PC-9 (cell line): ENCODE measurements at regions not wholly inside any gene's neighbourhood (a gene's known extent, or its start where the extent isn't known, plus 50 kb on each side); places are given as distances from the start of the nearest gene placed in this dataset.

ENCODE experiments used
- BruUV-seq: library from RNA; stranded (reverse); fragments of 400-500 nt; replicated peaks from 2 replicates; lab custom pipeline; 2021; lab: Mats Ljungman, UMichigan
- CTCF ChIA-PET: fragments of 300-600 bp; sonication (Branson Sonifier 250); formaldehyde crosslinking; loops from one replicate; lab custom pipeline; 2022; ENCODE audit warnings: antibody characterized with exemption; lab: Charles Lee
- POLR2A ChIA-PET: fragments of 300-600 bp; sonication (Branson Sonifier 250); formaldehyde crosslinking; loops from one replicate; lab custom pipeline; 2022; ENCODE audit warnings: antibody characterized with exemption; ENCODE audit not compliant: unreplicated experiment; lab: Charles Lee
- DNase-seq, 2 experiments: peaks; one replicate each; pipeline versions ENCODE4 v3.0.0 to v3.0.0-alpha.2; 2015 to 2022; ENCODE audit warnings: mixed read lengths in 1 of 2
- H2AFZ ChIP-seq: fragments of 200-600 bp; sonication (generic); 2 replicates; pipeline ENCODE4 v1.8.1; 2017; ENCODE audit warnings: antibody characterized with exemption
- H3F3A ChIP-seq: fragments of 200-600 bp; sonication (generic); 2 replicates; pipeline ENCODE4 v1.8.1; 2017; ENCODE audit warnings: antibody characterized with exemption, mild to moderate bottlenecking, low read depth; ENCODE audit not compliant: insufficient read depth
- H3K27ac ChIP-seq: fragments of 200-600 bp; sonication (generic); 2 replicates; pipeline ENCODE4 v1.6.1; 2016; ENCODE audit warnings: mixed run types
- H3K27me3 ChIP-seq: fragments of 200-600 bp; sonication (generic); 2 replicates; pipeline ENCODE4 v1.6.1; 2016; ENCODE audit warnings: low read depth, mixed run types; ENCODE audit not compliant: insufficient read depth
- H3K36me3 ChIP-seq: fragments of 200-600 bp; sonication (generic); 2 replicates; pipeline ENCODE4 v1.6.1; 2016; ENCODE audit warnings: low read depth, mixed run types
- H3K4me1 ChIP-seq: fragments of 200-600 bp; sonication (generic); replicated peaks from 2 replicates; pipeline ENCODE4 v1.6.1; 2016; ENCODE audit warnings: mixed run types; ENCODE audit not compliant: insufficient read depth
- H3K4me2 ChIP-seq: fragments of 200-600 bp; sonication (generic); 2 replicates; pipeline ENCODE4 v1.6.1; 2017; ENCODE audit warnings: mixed run types
- H3K4me3 ChIP-seq: fragments of 200-600 bp; sonication (generic); 2 replicates; pipeline ENCODE4 v1.6.1; 2016; ENCODE audit warnings: mixed run types
- H3K79me2 ChIP-seq: fragments of 200-600 bp; sonication (generic); 2 replicates; pipeline ENCODE4 v1.6.1; 2017; ENCODE audit warnings: low read depth, mixed run types
- H3K9me2 ChIP-seq: fragments of 200-600 bp; sonication (generic); 2 replicates; pipeline ENCODE4 v1.8.1; 2017; ENCODE audit warnings: mild to moderate bottlenecking; ENCODE audit not compliant: insufficient read depth
- H3K9me3 ChIP-seq: fragments of 200-600 bp; sonication (generic); 2 replicates; pipeline ENCODE4 v1.8.1; 2016; ENCODE audit warnings: low read depth; ENCODE audit not compliant: insufficient read depth
- H4K20me1 ChIP-seq: fragments of 200-600 bp; sonication (generic); 2 replicates; pipeline ENCODE4 v1.8.1; 2017; ENCODE audit not compliant: insufficient read depth
- CTCF ChIP-seq: fragments of 200-600 bp; sonication (generic); conservative IDR thresholded peaks from 2 replicates; pipeline ENCODE4 v1.6.1; 2017; ENCODE audit warnings: mixed run types, antibody characterized with exemption, mild to moderate bottlenecking, moderate library complexity
- EZH2 ChIP-seq: fragments of 200-600 bp; sonication (generic); IDR thresholded peaks from 2 replicates; pipeline ENCODE4 v1.8.0; 2017; ENCODE audit warnings: antibody characterized with exemption, low read depth
- intact Hi-C: fragments of 100-400 bp; cut with micrococcal nuclease; formaldehyde crosslinking; loops from one replicate; pipeline ENCODE4 v1.10.0; 2022; ENCODE audit not compliant: unreplicated experiment

- POLR2A ChIA-PET: no interaction called here
- no peaks in the 10 kb centered on the region for H3K79me2 ChIP-seq
- H3K27me3 ChIP-seq: no peaks in the 10 kb centered on the region
- CTCF ChIA-PET: no interaction called here
- no peaks in the 10 kb centered on the region; the same call in 1 of the 2 replicates for H3K9me2 ChIP-seq
- H3K27ac ChIP-seq: no peak overlapping the region
- H3K4me3 ChIP-seq: no peak overlapping the region
- H2AFZ ChIP-seq: no peak overlapping the region
- no TSS peak for BruUV-seq
- no peaks in the 10 kb centered on the region for H4K20me1 ChIP-seq
- DNase-seq: no peak
- H3K4me2 ChIP-seq: no peak overlapping the region
- no peaks in the 10 kb centered on the region for H3K4me1 ChIP-seq
- no peaks in the 10 kb centered on the region for H3K9me3 ChIP-seq
- H3F3A ChIP-seq: no peaks in the 10 kb centered on the region
- TF ChIP-seq EZH2: no peak
- TF ChIP-seq CTCF: no peak
- no peaks in the 10 kb centered on the region for H3K36me3 ChIP-seq
- intact Hi-C loops: no loop called here
These were observed 239.9 kb upstream of the RAG2 start for GRCh38 chr11:36837831-36838437.

- H3K36me3 ChIP-seq: no peaks in the 10 kb centered on the region
- no peak for DNase-seq
- no peak overlapping the region for H3K4me2 ChIP-seq
- H2AFZ ChIP-seq: no peak overlapping the region
- H3K4me3 ChIP-seq: no peak overlapping the region
- H3K27ac ChIP-seq: no peak overlapping the region
- TF ChIP-seq EZH2: no peak
- CTCF ChIA-PET: no interaction called here
- no peaks in the 10 kb centered on the region for H3K9me3 ChIP-seq
- H3K79me2 ChIP-seq: no peaks in the 10 kb centered on the region
- no TSS peak for BruUV-seq
- POLR2A ChIA-PET: no interaction called here
- H3K4me1 ChIP-seq: no peaks in the 10 kb centered on the region
- intact Hi-C loops: no loop called here
- H3K9me2 ChIP-seq: no peaks in the 10 kb centered on the region; the same call in 1 of the 2 replicates
- peaks cover 10% of the 10 kb centered on the region; the same call in 1 of the 2 replicates for H3K27me3 ChIP-seq
- H3F3A ChIP-seq: no peaks in the 10 kb centered on the region
- no peaks in the 10 kb centered on the region for H4K20me1 ChIP-seq
These were observed 227.2 kb upstream of the RAG2 start for GRCh38 chr11:36825251-36825650.

- H4K20me1 ChIP-seq: no peaks in the 10 kb centered on the region
- H3K27me3 ChIP-seq: peaks cover 10% of the 10 kb centered on the region; the same call in 1 of the 2 replicates
- no peaks in the 10 kb centered on the region for H3K9me3 ChIP-seq
- H2AFZ ChIP-seq: no peak overlapping the region
- no peaks in the 10 kb centered on the region for H3K79me2 ChIP-seq
- ChIA-PET CTCF (no interaction called here), POLR2A (no interaction called here)
- H3K9me2 ChIP-seq: no peaks in the 10 kb centered on the region; the same call in 1 of the 2 replicates
- TF ChIP-seq CTCF (no peak), EZH2 (no peak)
- no peak overlapping the region for H3K27ac ChIP-seq
- intact Hi-C loops: no loop called here
- H3K4me1 ChIP-seq: no peaks in the 10 kb centered on the region
- DNase-seq: no peak
- H3K36me3 ChIP-seq: no peaks in the 10 kb centered on the region
- BruUV-seq: no TSS peak
- no peak overlapping the region for H3K4me2 ChIP-seq
- no peak overlapping the region for H3K4me3 ChIP-seq
- no peaks in the 10 kb centered on the region for H3F3A ChIP-seq
These were observed 226.3 kb upstream of the RAG2 start for GRCh38 chr11:36824349-36824748.

- no TSS peak for BruUV-seq
- H3K36me3 ChIP-seq: no peaks in the 10 kb centered on the region
- no peak overlapping the region for H3K27ac ChIP-seq
- CTCF ChIA-PET: no interaction called here
- H3K9me2 ChIP-seq: no peaks in the 10 kb centered on the region; the same call in 1 of the 2 replicates
- H3K79me2 ChIP-seq: no peaks in the 10 kb centered on the region
- no peak overlapping the region for H2AFZ ChIP-seq
- H3K27me3 ChIP-seq: peaks cover 10% of the 10 kb centered on the region; the same call in 1 of the 2 replicates
- no peaks in the 10 kb centered on the region for H4K20me1 ChIP-seq
- intact Hi-C loops: no loop called here
- no peaks in the 10 kb centered on the region for H3F3A ChIP-seq
- no peaks in the 10 kb centered on the region for H3K9me3 ChIP-seq
- H3K4me2 ChIP-seq: no peak overlapping the region
- no peak for TF ChIP-seq CTCF
- no peak for TF ChIP-seq EZH2
- no peak for DNase-seq
- POLR2A ChIA-PET: no interaction called here
- no peak overlapping the region for H3K4me3 ChIP-seq
- H3K4me1 ChIP-seq: no peaks in the 10 kb centered on the region
These were observed 224.8 kb upstream of the RAG2 start for GRCh38 chr11:36822829-36823228.
